HG03439 (cell line): ENCODE measurements at regions not wholly inside any gene's neighbourhood (a gene's known extent, or its start where the extent isn't known, plus 50 kb on each side); places are given as distances from the start of the nearest gene placed in this dataset.
"Not testable (repeated sequence)": the region's sequence is repeated elsewhere in the genome, so short reads cannot be mapped to it uniquely, and the experiment has no call there.

ENCODE experiments used
- ATAC-seq: cut with Tn5 transposase; IDR thresholded peaks from one replicate; pipeline ENCODE4 v1.9.1; 2021; ENCODE audit warnings: mild to moderate bottlenecking, moderate library complexity; ENCODE audit not compliant: unreplicated experiment

DNA sequence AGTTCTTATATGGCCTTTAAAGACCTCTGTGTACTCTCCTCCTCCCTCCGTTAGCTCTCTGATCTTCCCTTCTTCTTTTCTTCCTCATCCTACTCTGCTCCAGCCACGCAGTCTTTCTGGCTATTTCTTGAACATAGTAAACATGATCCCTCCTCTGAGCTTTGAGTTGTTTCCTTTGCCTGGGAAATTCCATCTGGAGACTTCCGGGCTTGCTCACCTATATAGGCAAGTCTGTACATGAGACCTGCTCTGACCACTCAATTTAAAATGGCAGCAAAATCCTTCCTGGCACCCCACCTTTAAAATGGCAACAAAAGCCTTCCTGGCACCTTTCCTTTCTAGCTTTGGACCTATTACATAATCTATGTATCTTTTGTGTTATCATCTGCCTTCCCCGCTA lies 517.6 kb downstream of the TTLL7 start:
- not testable (repeated sequence) for ATAC-seq

DNA sequence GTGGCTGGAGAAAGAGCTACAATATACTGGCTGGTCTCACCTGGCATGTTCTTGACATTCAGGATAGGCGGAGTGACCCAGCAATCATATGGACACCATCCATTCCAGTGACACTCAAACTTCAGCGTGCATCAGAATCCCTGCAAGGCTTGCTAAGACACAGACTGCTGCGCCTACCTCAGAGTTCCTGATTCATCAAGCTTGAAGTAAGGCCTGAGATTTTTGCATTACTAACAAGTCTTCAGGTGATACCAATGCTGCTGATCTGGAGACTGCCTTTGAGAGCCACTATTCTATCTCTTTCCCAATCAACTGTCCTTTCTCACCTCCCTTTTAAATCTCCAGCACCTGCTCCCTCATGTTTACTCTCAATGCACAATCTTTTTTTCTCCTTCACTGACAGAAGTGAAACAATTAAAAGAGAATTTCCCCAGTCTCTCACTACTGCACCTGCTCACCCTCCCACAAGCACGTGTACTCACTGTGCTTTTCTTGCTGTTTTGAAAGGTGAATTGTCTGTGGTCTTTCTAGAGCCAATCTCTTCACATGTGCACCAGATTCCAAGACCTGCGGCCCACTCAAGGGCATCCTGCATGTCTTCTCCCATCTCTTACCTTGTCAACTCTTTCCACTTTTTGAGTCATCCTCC lies 519.2 kb downstream of the TTLL7 start:
- ATAC-seq: peak; percentile 73

DNA sequence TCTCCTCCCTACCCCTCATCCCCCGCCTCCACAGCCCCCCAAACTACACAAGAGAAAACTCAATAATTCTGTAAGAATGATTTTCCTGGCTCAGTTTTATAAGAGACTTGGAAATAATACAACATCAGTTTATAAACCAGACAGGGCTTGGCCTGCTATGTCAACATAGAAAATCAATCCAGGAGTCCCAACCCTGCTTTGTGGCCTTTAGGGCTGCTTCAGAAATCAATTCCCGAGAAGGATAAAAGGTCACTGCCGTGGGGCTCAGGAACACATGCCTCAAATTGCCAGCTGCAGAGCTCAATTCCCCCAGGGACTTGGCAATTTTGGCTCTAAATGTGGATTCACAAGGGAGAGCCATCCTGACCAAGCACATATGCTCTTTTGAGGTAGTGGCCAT lies 520.8 kb downstream of the TTLL7 start:
- ATAC-seq: not testable (repeated sequence)

DNA sequence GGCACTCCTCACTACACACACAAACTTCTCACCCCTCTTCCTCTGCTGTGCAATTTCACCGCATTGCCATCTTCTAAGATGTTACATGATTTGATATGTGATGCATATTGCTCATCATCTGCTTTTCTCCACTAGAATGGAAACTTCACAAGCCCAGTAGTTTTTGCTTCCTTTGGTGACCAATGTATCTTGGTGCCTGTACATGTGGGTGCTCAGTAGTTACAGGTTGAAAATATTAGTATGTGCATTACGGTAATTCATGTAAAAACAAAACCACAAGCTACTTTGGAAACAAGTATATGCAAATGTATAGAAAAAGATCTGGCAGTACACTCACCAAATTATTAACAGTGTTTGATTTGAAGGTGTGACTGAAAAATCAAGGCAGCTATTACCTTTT lies 522.4 kb downstream of the TTLL7 start:
- ATAC-seq: peak; percentile 69

DNA sequence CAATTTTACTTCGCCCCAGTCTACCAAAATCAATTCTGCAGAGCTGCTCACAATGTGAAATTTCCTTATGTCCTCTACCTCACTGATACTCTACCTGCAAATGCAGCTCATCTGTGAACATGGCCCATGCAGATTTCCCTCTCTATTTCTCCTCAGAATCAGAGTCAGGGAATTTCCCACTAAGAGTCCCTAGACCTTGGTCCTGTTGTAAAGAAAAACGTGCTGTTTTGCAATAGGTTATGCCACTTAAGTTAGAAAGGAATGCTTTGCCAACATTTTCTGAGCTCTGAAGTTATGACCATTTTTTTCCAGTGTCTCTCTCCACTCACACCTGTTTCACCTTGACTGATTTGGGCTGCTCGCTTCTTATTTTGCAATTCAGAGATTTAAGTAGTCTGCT lies 524.0 kb downstream of the TTLL7 start:
- not testable (repeated sequence) for ATAC-seq

DNA sequence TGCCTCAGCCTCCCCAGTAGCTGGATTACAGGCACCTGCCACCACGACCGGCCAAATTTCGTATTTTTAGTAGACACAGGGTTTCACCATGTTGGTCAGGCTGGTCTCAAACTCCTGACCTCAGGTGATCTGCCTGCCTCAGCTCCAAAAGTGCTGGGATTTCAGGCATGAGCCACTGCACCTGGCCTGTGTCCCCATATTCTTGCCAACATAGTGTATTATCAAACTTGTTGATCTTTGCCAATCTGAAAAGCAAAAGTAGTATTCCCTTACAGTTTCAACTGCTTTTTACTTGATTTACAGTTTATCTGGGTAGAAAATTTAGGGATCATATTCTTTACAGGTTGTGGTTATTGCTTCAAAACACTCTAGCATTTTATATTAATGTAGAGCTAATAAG lies 524.9 kb downstream of the TTLL7 start:
- not testable (repeated sequence) for ATAC-seq

DNA sequence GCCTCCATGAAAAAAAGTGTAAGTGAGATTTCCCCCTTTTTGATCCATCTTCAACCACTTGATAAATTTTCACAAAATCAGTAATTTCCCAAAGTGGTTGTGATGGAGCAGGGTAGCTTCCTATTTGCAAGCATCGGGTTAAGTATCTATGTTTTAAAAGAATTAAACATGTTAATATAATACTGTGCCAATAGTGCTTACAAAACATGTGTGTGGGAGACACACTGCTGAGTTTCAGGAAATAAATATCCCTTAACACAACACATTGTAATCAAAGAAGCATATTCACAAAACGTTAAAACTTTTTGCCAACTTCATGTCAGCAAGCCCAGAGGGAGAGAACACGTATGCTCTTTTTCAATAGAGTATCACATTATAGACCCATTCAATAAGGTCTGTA lies 526.9 kb downstream of the TTLL7 start:
- ATAC-seq: not testable (repeated sequence)

DNA sequence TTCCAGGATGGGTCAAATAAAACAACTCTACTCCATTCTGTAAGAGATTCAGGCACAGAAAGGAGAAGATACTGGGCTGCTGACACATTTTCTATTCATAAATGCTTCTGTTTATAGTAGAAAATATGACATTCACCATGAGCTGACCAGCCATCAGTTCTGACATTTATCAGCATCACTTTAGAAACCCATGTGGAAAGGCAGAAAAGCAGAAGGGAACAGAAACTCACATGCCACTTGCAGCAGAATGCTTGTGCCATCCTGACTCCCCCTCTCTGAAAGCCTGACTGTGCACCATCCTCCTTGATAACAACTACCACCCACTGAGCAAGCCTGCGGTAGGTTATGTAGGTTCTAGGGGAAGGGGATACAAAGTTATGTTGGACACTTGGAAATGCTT lies 527.7 kb downstream of the TTLL7 start:
- ATAC-seq: not testable (repeated sequence)

DNA sequence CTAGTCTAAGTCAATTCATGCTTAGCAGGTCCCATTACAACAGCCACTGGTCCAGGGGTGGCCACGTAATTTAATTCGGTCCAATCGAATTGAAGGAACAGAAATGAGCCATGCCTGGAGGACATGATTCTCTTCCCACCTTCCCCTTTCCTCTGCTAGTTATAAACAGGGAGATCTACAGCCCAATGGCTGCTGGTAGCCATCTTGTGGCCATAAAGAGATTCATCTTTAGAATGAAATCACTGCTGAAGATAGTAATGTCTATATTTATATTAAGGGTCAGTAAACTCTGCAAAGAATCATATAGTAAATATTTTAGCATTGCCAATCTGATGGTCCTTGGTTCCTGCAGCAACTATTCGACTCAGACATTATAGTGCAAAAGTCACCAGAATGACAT lies 530.6 kb downstream of the TTLL7 start:
- not testable (repeated sequence) for ATAC-seq

DNA sequence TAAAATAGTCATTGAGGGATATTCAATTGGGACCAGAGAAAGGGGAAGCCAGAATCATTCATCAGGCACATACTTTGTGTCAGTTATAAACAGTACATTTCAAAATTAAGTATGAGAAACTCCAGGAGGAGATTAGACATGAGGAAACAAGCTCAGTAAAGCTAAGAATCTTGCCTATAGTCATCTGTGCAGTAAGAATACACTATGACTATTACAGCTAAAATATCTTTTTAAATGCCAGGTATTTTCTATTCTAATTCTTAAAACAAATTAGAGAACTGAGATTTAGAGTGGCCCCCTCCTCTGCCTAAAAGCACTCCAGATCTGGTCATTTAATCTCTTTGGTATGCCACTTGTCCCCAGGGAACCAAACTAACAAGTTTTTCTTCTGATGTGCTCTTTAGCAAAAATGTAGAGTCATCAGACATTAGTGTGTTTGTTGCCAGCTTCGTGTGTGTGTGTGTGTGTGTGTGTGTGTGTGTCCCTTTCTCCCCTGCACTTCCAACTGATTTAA lies 541.1 kb downstream of the TTLL7 start:
- not testable (repeated sequence) for ATAC-seq

DNA sequence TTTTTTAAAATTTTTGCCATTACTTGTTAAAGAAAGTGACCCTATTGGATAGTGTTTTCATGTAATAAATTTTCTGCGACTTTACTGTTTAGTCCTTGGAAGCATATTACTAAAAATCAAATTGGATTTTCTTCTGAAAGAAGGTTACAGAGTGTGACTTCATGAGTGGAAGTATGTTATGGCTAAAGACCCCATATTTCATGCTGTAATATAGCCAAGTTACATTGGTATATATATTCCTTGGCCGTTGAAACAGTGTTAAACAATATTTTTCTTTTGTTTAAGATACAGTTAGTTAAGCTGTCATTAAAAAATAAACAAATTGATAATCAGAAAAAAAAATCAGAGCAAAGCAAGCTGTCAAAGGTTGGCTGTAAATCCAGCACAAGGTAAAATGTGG lies 541.7 kb downstream of the TTLL7 start:
- ATAC-seq: not testable (repeated sequence)

DNA sequence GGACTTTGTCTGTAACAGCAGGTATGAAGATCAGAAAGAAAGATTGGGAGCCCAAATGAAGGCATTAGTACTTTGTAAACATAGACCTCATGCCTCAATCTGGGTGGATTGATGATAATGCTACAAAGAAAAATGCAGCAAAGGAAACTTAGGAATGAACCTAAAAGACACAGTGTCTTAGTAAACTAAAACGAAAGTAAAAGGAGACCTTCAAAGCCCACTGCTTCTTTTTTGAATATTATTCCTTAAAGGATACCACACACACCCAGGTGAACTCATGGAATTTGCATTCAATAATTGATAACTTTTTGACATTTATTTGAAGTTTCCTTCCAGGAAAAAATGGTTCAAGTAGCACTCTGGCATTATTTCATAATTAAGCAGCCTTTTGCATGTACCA lies 543.2 kb downstream of the TTLL7 start:
- ATAC-seq: not testable (repeated sequence)

DNA sequence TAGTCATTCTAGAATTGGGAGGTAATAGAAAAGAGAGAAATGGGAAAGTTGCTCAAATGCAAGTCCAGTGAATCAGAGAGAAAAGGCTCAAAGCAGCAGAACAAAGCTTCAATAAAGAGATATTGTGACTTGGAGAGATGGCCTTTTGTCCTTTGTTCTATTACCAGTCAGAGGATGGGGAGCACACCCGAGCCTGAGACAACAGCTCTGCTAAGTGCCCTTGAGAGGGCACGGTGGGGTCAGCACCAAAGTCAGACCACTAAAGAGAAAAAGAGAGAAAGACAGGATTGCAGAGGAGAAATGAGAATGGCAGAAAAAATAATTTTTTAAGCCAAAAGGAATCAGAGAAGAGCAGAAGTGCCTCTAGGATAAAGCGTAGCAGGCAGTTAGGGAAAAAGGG lies 553.1 kb downstream of the TTLL7 start:
- ATAC-seq: not testable (repeated sequence)

DNA sequence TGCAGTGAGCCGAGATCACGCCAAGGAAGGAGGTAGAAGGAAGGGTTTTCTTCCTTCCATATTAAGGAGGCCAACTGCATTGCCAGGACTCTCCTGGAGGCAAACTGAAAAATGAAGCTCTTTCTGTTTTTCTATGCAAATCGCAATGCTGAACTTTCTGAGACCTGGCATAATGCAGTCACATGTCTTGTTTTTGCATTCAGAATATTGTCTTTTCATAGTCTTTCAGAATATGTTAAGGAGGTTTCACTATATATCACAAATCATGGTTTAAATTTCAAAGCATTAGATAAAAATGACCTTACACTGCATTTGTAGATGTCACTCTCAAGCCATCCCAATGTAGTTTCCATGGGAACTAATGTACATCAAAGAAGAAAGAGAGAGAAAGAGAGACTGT lies 556.5 kb downstream of the TTLL7 start:
- ATAC-seq: not testable (repeated sequence)

DNA sequence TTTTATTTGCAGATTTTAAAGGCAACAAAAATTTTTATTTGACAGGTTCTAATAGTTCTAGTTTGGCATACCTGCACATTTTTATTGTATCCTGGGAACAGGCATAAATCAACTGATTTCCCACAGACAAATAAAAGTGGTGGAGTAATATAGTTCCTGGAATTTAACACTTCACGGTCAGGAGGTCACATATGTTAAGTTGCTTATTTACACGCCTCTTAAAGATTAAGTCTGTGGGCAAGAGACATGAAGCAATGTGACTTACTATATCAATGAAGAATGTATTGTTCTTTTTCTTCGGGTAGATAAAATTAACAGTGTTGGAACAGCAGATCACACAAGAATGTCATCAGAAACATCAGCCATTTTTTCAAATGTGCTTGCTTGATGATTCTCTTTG lies 558.3 kb downstream of the TTLL7 start:
- ATAC-seq: not testable (repeated sequence)

DNA sequence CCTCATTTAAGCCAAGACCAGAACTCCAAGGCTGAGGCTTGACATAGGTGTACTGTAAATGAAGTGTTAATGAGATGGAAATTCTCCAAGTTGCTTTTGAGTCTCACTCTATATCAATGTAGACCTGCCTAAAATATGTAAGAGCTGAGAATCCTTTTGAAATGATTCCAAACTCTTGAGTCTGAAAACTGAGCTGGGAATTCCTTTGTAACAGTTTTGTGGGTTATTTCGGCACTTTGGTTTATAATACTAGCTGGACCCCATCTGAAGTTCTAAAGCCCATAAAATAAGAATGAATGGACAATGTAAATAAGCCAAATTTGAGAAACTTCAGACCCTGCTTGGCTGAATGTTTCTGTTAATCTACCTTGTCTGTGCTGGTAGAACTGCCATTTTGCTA lies 558.9 kb downstream of the TTLL7 start:
- not testable (repeated sequence) for ATAC-seq

DNA sequence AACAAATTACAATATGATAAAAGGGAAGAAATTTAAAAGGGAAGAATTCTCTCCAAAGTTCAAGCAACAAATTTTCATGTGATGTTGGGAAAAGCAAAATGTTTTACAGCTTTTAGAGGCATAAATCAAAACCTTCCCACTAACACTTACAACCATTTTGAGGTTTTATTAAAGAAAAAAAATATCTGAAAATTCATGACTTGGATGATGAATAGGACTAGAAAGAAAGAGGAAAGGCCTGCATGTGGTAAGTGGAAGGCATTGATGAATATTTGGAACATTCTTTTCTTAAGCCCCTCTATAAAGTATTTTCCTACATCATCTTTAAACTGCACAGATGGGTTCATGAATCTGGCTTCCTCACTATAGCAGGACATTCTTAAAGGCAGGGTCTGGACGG lies 560.6 kb downstream of the TTLL7 start:
- not testable (repeated sequence) for ATAC-seq

DNA sequence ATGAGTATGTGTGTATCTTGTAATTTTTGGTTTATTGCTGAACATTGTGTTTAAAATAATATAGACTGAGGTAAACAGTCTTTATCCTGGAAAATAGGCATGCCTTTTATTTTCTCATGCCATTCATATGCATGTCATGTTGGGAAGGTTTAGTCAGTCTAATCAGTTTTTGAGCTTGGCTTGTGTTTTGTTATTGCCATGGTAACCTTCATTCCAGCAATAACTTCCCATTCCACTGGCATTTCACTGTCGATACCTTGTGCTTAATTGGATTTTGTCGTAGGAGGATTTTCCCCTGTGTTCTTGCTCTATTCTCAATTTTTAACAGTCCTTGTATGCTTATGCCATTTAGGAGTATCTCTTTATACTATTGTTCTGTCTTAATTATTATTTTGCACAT lies 563.6 kb downstream of the TTLL7 start:
- not testable (repeated sequence) for ATAC-seq

DNA sequence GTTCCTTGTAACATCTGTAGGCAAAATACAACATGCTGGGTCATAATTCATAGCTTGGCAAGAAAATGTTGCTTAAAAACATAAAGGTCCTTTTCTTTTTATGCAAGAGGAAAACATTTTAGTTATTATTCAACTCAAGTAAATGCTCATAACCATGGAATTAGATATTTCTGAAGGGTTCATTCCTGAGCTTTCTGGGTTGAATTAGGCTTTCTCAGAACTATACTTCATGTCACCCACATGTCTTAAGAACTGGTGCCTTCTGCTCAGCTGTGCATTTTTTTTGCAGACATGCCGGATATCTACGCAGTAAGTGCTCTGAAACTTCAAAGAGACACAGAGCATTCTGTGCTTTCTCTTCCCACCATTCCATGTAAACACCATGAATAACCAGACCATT lies 571.4 kb downstream of the TTLL7 start:
- ATAC-seq: not testable (repeated sequence)

DNA sequence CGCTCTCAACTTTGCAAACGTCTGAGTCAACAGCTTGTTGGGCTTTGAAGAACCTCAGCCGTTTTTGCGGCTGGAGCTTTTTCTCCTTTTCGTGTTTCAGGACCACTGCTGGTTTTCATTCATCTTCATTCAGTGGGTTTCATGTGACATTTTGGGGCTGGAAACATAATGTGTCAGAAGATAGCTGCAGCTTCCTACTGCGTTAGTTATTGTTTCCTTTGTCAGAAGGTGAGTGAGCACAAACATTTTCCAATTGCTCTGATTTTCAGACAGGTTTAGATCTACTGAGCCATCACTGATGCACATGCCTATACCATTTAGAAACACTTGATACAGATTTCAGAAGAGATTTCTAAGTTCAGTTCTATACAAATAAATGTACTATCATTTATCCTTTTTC lies 575.5 kb downstream of the TTLL7 start:
- not testable (repeated sequence) for ATAC-seq

DNA sequence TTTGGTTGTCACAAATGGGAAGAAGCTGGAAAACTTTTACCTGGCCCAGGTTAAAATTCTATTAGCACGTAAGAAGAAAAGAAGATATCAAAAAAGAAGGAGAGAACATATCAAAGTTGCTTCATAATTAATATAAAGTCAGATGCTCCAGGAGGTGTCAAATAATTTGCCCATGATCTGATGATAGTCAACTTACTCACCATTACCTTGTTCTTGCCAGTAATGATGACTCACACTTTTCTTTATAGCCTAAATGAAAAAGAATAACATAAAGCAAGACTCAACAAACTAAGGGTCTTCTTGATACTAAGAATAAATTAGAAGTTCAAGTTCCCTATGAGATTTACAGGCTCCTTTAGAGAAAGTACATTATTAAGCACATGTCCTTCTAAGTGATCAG lies 580.4 kb downstream of the TTLL7 start:
- no peak for ATAC-seq

DNA sequence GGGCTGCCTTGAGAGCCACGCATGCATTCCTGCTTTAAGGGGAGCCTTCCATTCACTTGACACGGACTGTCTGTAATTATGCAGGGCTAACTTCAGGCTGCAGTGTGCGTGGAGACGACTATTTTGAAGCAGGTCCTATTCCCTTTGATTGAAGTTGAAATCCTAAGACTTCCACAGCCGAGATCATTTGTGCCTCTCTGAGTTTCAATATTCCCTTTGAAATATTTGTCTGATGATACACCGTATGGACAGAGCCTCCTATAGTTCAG lies 585.2 kb downstream of the TTLL7 start:
- not testable (repeated sequence) for ATAC-seq

DNA sequence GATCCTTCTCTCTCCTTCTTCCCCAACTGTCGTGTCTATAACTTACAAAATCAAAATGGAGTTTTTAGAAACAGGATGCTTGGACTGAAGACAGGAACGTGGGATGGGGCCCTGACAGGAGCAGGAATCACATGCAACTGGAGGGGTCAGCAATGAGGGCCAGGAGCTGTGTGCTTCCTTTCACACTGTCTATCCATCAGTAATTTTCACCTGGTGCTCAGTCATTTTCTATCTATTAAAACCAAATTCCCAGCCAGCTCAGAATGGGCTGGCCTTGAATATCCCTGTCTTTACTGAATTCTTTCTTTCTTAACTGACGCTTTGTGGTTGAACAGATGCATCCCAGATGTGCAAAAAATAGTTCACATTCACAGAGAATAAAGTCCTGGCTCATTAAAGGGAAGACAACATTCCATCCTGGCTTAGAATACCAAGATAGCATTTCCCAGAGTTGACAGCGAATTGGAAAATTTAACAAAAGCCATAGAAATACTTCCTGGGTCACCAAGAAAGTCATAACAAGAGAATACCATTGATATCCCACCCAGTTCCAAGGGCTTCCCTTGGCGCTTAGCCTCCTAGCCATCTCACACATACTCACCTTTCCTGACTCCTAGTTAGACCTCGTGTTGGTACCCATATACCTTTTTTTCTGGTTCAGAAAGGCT lies 588.1 kb downstream of the TTLL7 start:
- not testable (repeated sequence) for ATAC-seq
